HG03565 (cell line): ENCODE measurements at regions not wholly inside any gene's neighbourhood (a gene's known extent, or its start where the extent isn't known, plus 50 kb on each side); places are given as distances from the start of the nearest gene placed in this dataset.
A peak's percentile ranks its signal among the peaks of the same experiment; 100 is the strongest.

Experiments
- ATAC-seq: cut with Tn5 transposase; IDR thresholded peaks from one replicate; pipeline ENCODE4 v1.9.1; 2021; ENCODE audit warnings: mild to moderate bottlenecking, moderate library complexity; ENCODE audit not compliant: unreplicated experiment

DNA sequence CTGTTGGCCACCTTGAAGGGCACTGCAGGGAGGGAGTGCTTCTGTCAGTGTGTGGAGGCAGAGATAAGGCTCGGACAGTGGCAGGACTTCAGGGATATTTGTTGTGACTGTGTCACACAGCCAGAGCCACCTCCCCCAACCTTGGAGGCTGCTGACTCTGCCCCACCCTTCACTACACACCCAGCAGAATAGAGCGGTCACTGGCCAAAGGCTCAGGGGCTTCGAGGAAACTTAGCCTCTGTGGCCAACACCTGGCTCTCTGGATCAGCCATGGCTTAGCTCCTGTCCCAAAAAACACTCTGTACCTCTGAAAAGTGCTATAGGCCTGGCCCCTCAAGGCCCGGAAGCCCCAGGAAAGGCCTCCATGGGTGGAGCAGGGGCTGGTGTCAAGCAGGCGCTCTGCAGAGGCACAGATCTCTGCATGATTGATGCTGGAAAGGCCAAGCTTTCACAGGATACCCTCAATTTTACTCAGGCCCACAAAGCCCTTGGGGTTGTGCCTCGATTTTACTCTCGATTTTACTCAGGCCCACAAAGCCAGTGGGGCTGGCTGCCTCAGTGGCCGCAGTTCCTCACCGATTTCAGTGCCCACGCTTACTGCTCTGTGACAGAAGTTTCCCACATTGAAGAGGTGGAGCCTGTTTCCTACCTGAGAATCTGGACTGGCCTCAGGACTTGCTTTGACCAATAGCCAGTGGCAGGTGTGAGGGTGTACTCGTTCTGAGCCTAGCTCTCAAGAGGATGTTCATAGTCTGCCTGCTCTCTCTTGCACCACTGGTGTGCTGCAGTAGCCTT lies 113.2 kb upstream of the GPR26 start:
- peak; percentile 43 for ATAC-seq

- ATAC-seq, result no peak
Measured at GRCh38 chr10:123553810-123554430, 112.2 kb upstream of the GPR26 start.

- no peak for ATAC-seq
Measured at GRCh38 chr10:123554656-123555055, 111.5 kb upstream of the GPR26 start.

- no peak for ATAC-seq
Measured at GRCh38 chr10:123555616-123556015, 110.5 kb upstream of the GPR26 start.

- no peak for ATAC-seq
Measured at GRCh38 chr10:123556049-123556448, 110.1 kb upstream of the GPR26 start.

DNA sequence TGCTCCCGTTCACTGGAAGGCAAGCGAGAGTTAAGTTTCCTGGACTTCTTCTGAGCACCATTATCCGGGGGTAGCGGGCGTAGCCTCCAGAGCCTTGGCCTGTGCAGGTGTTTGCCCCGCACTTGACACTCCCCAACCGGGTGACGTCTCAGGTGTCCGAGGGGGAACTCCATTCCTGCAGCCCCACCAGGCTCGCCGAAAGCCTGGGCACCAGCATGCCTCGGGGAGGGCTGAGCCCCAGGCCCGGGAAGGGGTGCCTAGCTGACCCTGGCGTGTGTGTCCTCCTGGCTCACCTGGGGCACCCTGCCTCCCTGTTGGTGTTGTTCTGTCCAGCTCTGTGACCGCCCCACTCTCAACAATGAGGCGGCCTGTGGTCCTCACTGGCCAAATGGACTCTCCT lies 109.4 kb upstream of the GPR26 start:
- no peak for ATAC-seq

GRCh38 chr10:123557366-123558108 lies 108.6 kb upstream of the GPR26 start:
- no peak for ATAC-seq

GRCh38 chr10:123558651-123559050 lies 107.5 kb upstream of the GPR26 start:
- no peak for ATAC-seq

DNA sequence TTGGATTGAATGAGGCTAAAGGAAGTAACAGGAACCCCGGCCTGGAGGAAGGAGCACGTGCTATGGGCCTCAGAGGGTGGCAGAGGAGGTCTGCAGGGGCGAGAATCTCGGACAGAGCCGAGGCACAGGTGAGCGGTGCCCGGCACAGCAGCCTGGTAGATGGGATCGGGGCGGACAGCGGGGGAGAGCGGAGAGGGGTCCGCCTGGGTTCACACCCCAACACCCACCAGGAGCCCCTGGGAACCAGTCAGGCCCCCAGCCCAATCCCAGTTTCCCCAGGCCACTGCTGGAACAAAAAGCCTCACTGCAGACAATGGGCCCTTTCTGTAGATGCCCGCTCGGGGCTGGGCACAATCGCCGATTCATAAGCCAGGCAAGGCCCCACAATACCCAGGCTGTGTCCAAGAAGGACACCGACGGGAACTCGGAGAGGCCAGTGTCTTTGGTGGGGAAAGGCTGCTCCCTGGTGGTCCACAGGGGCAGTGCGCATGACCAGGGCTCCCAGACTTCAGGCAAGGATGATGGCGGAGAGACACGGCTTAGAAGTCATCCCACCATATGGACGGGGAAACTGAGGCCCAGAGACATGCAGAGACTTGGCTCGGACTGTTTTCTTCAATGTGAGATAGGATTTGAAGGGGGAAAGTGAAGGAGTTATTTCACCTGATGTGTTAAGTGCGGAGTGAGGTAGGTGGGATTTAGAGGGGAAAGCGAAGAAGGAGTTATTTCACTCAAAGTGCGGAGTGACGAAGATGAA lies 106.9 kb upstream of the GPR26 start:
- peak; percentile 69 for ATAC-seq

GRCh38 chr10:123559823-123560092 lies 106.4 kb upstream of the GPR26 start:
- ATAC-seq, result no peak

GRCh38 chr10:123560301-123561140 lies 105.6 kb upstream of the GPR26 start:
- no peak for ATAC-seq

DNA sequence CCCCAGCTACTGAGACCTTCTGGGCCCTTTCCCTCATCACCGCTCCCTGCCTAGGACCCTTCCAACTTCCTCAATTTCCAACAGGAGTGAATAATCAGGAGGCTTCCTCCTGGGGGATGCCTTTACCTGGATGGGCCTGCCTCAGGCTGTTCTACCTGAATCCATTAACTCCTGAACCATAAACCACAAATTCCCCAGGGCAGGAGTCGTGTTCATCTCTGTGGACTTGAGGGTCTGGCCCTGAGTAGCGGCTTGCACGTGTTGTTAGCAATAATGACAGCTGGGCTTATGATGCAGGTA lies 105.1 kb upstream of the GPR26 start:
- no peak for ATAC-seq

GRCh38 chr10:123562387-123562786 lies 103.8 kb upstream of the GPR26 start:
- no peak for ATAC-seq

GRCh38 chr10:123562811-123563580 lies 103.2 kb upstream of the GPR26 start:
- no peak for ATAC-seq

GRCh38 chr10:123563581-123563855 lies 102.6 kb upstream of the GPR26 start:
- no peak for ATAC-seq

DNA sequence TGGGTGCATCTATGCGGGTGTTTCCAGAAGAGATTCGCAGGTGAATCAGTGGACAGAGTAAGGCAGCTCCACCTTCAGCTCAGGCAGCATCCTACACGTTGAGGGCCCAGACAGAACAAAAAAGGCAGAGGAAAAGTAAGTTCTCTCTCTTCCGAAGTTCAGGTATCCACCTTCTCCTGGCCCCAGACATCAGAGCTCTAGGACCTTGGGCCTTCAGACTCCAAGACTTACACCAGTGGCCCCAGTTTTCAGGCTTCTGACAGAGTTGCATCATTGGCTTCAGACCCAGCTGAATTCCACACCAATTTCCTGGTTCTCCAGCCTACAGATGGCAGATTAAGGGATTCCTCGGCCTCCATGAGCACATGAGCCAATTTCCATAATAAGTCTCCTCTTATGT lies 102.2 kb upstream of the GPR26 start:
- ATAC-seq, result no peak

GRCh38 chr10:123564631-123565030 lies 101.5 kb upstream of the GPR26 start:
- ATAC-seq, result no peak

DNA sequence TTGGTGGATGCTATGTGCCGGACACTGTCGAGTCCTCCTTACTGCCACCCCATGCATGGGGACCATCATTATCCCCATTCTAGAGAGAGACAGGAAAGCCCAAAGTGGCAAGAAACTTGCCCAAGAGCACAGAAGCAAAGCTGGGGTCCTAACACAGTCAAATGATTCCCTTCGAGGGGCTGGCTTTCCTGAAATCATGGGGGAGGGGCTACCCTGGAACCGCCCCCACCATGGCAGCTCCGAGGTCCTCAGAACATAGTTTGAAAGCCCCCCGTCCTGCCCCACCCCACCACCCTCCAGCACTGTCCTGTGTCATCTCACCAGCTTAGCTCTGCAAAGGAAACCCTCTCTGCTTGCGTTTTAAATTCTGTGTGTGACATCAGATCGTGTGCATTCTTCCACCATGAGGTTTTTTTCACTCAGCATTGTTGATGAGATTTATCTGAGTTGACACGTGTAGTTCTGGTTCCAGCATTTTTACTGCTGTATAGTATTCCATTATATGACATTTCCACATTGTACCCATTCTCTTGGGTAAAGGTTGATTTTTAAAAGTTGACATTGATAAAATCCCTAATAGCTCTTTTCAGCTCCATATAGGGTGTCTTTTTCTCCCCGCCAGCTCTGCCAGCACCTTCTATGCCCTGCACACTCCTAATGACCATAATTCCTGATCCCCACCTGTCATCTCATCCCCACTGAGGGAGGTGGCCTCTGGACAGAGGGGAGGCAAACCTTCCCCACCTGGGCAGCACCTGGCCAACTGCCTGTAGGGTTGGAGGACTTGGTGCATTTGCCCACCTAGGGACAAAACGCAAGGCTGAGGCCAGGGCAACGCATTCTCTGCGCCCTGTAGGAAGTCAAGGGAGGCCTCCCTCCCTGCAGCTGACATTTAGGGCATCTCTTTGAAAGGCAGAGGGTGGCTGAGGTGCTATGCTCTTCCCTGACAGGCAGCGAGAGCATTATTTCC lies 100.2 kb upstream of the GPR26 start:
- ATAC-seq, result no peak
